Femur (tissue), 1 donor: ENCODE measurements at regions not wholly inside any gene's neighbourhood (a gene's known extent, or its start where the extent isn't known, plus 50 kb on each side); places are given as distances from the start of the nearest gene placed in this dataset.

Experiments
- DNase-seq: peaks from one replicate; pipeline ENCODE4 v3.0.0-alpha.2; 2017

DNA sequence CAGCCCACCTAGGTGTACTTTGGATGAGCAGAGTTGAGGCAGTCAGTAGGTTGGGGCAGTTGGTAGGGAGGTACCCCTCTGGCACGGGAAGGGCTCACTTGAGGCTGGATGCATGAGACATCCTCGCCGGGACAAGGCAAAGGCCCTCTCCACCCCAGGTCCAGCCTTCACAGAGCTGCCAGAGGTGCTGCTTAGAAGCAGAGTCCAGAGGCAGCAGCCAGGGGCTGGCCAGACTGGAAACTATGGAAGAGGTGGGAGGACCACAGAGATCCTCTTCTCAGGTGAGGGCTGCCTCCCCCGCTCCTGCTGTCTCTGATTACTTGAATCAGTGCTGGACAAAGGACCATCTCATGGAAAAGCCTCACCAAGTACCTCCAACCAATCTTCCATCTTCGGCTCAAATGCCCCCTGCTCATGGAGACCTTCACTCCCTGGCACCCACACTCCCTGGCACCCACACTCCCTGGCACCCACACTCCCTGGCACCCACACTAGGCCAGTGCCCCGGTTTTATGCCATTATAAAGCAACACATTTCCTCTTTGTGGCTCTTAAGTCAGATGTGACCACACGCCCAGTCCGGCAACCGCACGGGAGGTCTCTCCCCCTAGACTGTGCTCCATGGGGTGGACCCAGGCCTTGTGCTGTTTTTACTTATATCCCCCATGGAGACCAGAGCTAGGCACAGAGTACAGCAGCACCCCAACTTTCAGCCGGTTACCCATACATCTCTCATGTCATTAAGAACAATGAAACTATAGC is 100.1 kb downstream of the YTHDF1 start:
- no peak for DNase-seq

DNA sequence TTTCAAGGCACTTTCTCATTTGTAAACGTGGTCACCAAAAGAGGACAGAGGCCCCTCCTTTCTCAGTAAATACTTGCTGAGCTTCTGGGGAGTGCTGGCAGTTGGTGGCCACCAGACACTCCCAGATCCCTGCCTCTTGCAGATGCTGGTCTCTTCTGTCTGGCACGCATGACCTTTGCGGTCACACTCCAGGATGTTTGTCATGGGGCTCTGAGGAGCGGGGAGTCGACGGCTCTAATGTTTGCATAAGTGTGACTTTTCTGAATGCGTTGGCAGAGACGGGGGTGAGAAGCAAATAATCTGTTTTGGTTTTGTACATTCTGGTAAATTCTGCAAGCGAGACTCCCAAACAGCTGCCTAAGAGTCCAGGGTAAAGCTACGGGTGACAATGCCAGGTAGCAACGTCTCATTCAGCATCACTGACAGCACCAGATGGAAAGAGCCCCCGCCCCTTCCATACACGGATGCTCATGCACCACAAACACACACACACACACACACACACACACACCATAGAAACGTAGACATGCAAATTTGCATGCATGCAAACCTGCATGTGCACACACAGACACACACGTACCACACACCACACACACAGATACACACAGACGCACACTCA is 101.1 kb downstream of the YTHDF1 start:
- no peak for DNase-seq

DNA sequence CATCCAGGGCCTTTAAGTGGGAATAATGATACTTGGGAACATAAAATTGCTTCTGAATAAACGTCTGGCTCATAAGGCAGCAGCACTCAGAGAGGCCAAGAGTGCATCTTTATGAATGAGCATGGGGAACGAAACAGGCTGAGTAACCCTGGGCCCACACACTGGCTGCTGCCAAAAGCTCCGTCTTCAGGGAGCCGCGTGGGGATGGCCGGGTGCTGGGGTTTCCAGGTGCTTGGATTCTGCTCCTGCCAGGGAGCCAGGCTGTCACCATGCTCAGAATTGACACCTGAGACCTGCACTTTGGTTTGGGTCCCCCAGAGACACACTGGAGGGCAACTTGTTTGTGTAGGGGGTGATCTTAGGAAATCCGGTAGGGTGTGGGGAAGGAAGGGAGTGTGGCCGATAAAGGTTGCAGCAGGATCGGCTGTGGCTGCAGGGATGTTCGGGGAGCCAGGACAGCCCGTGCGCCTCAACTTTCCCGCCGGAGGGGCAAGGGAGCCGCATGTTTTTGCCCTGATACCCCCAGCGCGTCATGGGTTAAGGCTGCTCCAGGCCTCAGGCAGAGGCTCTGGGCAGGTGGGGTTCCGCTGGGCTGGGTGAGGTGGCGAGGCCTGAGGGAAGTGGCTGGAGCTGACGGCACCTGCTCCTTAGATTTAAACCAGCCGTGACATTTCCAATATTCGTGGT is 101.8 kb downstream of the YTHDF1 start:
- no peak for DNase-seq

DNA sequence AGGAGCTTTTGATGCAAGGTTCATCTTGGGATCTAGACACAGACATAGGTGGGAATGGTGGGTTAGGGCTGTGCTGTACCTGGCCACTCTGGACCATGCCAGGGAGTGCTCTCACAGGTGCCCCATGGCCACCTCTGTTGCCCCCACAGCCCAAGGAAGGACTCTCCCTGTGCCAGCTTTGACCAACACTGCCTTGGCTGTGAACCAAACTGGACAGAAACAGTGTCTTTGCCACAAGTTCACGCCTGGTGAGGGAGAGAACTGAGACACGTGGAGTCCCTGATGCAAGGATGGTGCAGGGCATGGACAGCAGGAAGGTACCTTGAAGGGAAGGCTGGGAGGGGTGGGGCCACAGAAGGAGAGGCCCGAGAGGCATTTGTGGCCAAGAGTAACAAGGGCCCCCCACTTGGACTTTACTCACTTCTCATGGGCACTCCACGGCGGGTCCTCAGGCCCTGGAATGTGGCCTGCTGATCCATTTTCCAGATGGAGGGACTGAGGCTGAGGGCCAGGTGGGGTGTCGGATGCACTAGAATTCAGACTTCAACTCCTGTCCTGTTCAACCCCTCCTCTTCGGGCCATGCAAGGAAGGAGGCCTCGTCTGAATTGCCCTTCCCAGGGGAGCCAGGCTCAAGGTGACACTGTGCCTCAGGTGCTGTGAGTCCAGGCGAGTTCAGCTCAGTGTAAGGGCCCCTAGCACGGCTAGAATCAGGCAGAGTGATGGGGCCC is 103.3 kb downstream of the YTHDF1 start:
- DNase-seq, result no peak

DNA sequence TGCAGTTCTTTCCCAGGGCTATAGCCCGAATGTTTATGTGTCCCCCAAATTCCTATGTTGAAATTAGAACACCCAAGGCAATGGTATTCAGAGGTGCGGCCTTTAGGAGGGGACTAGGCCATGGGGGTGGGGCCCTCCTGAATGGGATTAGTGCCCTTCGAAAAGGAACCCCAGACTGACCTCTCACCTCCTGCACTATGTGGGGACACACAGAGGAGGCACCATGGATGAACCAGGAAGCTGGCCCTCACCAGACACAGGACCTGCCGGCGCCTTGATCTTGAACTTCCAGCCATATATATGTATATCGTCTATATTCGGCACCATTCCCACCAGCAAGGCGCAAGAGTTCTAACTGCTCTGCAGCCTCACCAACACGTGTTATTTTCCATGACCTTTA is 101.5 kb upstream of the BHLHE23 start:
- no peak for DNase-seq

DNA sequence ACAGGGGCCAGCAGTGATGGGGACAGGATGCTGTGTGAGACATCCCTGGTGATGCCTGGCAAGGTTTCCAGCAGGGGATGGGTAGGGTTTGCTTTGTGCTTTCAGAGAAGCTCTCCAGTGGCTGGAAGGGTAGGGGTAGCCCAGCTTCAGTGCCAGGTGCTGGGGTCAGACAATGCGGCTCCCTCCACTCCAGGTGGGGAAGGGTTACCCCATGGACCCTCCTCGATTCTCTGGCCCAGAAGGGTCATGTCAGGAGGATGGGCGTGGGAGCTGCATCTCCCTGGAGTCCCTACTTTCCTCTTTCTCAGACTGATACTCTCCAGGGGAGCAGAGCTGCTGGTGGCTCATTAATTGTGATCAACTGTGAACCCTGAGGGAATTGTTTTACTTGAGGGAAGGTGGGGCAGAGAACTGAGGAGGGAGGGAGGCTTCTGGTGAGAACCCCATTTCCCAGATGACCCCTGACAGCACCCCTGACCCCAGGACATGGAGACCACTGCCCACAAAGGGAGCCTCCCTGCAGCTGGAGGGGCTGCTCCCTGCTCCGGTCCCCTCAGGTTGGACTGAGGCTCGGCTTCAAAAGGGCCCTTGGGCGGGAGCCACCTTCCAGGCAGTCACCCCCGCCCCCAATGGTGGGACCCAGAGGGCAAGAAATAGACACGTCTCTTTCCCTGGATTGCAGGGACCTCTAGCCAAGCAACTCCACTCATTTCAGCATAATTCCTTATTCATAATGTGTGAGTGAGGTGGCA is 100.9 kb upstream of the BHLHE23 start:
- DNase-seq, result no peak

DNA sequence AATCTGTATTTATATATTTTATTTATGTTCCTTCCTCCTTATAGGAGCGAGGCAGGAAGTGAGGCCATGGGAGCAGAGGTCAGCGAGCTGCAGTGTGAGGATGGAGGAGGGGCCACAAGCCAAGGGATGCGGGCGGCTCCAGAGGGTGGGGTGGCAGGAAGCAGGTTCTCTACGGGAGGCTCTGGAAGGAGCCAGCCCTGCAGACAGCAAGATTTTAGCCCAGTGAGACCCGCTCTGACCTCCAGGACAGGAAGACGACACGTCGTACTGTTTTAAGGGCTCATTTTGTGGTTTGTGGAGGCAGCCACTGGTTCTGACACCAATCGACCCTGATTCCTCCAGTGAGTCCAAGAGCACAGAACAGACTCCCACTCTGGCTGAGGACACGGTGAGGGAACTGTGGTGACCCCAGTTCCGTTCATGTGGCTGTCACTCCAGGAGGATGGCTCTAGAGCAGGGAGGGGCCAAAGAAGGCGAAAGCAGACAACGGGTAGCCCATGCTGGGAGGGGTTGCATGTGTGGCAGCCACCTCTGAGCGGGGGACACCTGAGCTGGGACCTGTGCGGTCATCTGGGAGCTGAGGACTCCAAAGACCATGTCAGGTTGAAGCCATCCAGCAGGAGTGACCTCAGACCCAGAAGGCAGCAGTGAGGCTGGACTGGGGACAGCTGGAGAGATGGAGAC is 100.1 kb upstream of the BHLHE23 start:
- DNase-seq, result no peak

DNA sequence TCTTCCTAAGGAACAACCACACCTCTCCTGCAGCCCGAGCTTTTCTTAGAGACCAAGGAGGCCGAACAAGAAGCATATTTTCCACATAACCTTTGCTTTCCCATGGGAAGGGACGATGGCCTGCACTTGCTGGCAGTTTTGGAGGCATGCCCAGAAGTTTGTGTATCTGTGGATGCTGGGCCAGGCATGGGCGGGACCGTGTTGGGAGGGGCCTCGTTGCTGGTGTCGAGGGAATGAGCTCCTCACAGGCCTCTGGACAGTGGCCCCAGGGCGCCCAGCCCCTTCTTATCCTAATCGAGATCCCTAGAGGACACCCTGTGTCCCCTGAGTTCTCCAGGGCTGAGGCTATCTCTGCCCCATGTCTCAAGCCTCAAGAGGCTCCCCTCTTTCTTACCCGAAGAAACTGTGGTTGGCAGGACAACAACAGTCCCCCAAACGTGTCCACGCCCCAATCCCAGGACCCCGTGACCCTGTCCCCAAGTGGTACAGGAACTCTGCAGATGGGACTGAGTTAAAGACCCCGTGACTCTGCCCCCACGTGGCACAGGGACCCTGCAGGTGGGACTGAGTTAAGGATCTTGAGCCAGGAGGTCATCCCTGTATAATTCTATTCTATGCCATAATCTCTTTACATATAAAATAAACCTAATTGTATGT is 99.5 kb upstream of the BHLHE23 start:
- no peak for DNase-seq

DNA sequence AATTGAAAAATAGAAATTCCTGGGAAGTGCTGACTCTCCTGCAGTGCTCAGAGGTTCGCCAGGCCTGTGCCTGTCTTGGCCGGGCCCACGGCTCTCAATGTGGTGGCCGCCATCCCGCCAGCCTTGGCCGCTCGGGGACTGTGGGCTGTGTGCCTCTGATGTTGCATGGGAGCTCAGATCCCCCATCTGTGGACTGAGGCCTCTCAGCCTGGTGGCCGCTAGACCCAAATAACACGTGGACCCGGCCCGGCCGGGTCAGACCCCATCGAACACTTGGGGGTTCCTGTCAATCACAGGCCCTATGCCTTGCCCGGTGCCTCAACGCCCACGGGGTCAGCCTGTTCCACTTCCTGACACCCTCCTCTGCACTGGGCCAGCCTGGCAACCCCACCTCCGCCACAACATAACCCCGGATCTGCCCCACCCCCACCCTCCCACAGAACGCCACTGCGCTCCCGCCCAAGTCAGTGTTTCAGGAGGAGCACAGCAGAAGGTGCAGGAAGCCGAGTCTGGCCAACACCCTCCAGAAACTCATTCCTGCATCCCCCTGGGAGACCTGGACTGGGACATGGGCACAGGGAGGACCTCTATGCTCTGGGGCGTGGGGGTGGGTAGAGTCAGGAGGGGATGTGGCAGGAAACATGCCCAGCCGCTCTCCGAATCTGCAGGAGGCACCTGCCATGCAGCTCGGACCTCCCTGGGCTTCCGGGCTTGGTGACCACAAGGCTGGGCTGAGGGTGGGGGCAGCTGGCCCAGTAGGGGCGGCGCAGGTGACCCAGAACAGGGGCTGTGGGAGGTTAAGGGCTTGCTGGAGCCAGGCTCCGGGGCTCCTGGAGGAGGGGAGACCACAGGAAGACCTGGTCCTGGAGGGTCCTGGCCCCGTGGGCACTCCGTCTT is 98.7 kb upstream of the BHLHE23 start:
- DNase-seq, result no peak

DNA sequence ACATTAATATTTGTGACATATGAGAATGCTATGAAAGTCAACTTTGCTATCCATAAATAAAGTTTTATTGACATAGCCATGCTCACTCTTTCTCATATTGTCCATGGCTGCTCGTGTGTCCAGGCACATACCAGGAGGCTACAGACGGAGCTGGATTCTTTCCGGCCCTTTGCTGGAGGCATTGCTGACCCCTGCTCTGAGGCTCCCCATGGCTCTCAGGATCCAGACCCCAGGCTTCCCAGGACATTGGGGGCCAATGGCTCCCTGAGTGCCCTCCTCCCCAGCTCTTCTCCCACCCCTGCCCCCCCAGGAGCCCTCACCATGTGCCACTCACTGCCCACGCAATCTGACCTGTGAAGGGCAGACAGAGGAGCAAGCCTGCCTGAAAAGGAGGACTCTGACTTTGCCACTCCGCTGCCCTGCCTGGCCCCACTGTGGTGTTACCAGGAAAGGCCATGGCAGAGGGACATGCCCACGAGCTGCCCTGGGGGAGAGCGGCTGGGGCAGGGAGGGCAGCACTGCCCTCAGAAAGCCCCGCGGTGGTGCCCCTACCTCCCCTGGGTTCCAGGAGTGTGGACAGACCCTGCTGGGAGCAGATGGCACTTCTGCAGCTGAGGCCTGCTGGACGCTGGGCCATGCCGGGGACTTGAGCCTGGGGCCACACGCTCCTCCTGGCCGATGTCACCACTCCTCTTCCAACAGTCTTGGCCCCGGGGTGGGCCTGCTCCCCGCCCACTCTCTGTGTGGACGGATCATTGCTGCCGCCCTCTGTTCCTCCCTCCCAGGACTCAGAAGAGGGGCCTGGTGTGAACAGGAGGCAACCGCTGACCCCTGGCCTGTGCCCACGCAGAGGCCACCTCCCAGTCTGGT is 97.8 kb upstream of the BHLHE23 start:
- DNase-seq, result no peak

DNA sequence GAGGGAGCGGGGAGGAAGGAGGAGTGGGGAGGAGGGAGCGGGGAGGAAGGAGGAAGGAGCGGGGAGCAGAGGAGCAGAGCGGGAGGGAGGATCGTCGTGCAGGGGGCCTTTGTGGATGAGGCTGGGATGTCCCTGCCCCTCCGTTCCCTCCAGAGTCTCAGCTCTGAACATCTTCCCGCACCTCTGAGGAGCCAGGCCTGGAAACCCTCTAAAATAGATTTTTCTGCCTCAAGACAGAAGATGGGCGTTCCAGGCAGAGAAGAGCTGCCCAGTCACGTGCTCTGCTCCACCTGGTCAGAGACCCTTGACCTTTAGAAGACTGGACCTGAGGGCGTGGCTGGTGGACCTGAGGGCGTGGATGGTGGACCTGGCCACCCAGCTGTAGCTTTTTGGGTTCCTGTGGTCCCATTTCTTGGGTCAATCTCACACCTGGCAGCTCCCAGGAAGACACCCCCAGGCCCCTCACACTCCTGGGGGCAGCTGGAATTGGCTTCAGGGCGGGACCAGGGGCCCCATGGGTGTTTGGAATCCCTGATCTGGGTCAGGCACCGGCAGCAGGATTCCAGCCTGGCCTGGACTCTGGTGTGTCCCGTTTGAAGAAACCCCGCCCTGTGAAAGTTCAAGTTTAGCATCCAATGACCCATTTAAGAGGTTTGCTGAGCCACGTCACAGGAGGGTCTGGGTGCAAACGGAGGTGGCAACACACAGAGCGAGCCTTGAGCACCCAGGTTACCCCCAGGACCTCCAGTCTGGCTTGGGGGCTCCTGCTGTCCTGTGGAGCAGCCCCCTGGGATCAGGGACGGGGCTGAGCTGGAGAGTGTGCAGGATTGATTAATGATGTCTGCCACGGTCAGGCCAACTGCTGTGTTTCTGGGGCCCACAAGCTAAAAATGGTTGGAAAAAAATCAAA is 96.9 kb upstream of the BHLHE23 start:
- DNase-seq, result no peak

DNA sequence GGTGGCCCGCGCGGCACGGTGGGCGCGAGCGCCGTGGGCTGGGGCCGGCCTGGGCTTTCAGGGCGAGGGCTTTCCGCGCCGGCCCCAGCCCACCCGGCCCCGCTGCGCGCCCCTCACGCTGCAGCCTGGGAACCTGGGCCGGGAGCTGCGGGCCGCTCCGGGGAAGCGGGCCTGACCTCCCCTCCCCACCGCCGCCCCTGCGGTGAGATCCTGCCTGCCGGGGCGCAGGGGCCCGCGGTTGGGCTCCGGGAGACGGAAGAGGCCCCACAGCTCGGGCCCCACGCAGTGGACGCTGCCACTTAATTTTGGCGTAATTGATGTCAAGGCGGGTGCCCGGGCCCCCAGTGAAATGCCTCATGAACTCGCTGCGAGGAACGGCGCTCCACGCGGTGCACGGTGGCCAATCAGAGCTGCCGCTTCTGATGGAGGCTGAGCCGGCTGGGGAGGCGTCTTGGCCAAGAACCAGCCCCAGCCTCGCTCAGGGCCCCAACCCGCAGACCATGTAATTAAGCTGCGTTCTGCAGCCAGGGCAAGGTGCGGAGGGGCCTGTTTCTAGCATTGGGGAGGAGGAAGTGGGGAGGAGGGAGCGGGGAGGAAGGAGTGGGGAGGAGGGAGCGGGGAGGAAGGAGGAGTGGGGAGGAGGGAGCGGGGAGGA is 96.1 kb upstream of the BHLHE23 start:
- peak; percentile 42 for DNase-seq

DNA sequence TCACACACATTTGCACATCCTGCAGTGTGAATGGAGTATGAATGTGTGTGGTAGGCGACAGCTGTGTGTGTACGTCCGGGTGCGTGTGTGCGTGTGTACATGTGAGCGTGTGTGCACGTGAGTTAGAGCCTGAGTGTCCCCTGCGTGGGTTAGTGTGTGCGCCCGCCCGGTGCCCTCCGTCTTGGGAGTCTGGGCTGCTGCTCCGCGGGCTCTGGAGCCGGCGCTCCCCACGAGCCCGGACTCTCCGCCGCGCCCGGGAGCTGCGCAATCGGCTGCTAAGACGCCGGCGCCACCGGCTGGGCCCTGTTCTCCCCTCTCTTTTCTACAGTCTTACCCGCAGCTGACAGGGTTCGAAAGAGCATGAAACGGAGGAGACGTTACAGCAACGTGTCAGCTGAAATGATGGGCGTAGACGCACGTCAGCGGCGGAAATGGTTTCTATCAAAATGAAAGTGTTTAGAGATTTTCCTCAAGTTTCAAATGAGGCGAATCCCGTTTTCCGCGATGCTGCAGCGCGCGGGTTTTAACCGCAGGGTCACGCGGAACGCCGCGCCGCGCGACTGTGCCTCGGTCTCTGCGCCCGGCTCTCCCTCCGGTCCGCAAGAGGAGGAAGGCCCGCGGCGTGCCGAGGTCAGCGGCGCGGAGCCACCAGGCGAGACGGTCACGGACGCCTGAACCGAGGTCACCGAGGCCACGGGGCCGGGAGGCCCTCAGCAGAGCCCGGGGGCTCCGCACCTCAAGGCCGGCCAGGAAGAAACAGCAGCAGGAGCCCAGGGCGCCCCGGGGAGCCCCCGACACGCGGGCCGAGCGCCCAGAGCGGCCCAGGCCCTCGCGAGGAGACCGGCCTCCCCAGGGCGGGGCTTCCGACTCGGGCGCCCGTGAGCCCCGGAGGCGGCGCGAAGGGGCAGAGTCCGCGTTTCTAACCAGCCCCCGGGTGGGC is 95.3 kb upstream of the BHLHE23 start:
- peak; percentile 36 for DNase-seq

DNA sequence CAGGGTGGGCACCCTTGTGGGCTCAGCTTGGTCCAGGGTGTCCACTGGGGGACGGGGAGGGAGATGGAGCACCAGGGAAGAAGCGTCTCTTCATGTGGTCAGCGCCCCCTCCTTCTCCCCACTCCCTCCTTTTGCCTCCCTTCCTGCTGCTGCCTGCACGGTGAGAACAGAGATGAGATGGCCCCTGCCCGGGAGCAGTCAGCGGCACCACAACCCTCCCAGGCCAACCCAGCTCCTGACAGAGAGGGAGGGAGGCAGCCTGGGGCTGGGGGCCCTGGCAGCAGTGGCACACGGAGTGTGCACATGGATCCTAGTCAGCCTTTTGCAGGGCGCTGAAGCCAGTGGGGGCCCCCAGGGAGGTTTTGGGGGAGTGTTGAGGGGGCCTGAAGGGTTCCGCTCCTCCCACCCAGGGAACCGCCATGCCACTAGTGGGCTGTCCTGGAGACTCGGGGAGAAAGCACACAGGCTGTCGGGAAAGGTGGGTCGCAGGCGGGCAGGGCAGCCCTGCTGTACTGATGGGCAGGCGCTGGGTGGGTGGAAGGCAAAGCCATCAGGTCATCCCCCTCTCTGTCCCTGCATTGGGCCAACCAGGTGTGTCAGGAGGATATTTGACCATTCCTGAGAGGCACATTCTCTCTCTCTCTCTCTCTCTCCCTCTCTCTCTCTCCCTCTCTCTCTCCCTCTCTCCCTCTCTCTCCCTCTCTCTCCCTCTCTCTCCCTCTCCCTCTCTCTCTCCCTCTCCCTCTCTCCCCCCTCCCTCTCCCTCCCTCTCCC is 94.3 kb upstream of the BHLHE23 start:
- DNase-seq, result peak; percentile 12

DNA sequence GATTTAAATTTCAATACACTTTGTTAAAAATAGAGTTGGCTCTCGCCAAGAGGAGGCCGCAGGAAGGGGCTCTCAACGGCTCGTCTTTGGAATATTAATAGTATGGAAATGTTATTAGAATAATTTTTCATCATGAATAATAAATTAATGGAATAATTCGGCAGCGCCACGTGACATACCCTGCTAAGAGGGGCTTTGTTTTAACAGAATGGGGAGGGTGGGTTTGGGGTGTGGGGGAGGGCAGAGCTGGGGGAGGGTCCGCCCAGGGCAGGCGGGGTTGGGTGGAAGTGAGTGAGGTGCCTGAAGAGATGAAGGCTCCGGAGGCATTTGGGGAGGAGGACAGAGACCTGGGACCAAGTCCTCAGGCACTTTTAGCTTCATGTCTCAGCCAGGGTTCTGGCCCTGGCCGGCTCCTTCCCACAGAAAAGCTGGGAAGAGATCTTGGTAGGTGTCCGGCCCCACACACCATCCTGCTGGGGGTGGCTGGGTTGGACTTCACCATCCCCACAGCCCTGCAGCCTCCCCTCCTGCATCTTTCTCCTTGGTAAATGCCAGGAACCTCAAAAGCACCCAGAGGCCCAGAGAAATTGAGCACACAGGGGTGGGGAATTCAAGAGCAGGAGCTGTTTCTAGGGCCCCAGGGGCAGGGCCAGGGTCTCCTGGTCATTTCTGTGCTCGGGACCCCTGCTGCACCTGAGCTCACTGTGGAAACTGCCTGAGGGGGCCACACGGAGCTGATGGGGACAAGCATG is 93.6 kb upstream of the BHLHE23 start:
- peak; percentile 5 for DNase-seq
